ENCODE measurements at regions not wholly inside any gene's neighbourhood (a gene's known extent, or its start where the extent isn't known, plus 50 kb on each side); places are given as distances from the start of the nearest gene placed in this dataset.
A peak's percentile ranks its signal among the peaks of the same experiment; 100 is the strongest.
"Not testable (repeated sequence)": the region's sequence is repeated elsewhere in the genome, so short reads cannot be mapped to it uniquely, and the experiment has no call there.

- no peaks in the 10 kb centered on the region for H3K36me3 Mint-ChIP-seq (ENCODE audit: low read depth)
- TF ChIP-seq, protein P1, sequence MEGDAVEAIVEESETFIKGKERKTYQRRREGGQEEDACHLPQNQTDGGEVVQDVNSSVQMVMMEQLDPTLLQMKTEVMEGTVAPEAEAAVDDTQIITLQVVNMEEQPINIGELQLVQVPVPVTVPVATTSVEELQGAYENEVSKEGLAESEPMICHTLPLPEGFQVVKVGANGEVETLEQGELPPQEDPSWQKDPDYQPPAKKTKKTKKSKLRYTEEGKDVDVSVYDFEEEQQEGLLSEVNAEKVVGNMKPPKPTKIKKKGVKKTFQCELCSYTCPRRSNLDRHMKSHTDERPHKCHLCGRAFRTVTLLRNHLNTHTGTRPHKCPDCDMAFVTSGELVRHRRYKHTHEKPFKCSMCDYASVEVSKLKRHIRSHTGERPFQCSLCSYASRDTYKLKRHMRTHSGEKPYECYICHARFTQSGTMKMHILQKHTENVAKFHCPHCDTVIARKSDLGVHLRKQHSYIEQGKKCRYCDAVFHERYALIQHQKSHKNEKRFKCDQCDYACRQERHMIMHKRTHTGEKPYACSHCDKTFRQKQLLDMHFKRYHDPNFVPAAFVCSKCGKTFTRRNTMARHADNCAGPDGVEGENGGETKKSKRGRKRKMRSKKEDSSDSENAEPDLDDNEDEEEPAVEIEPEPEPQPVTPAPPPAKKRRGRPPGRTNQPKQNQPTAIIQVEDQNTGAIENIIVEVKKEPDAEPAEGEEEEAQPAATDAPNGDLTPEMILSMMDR (IDR thresholded peaks at IDR 0.05; ENCODE audit: unreplicated experiment in 3 of 3), result no peak
- no peak overlapping the region for H3K4me3 Mint-ChIP-seq
- peaks cover under 1% of the 10 kb centered on the region for H3K4me1 Mint-ChIP-seq
- no peaks in the 10 kb centered on the region for H3K9me3 Mint-ChIP-seq
- no peaks in the 10 kb centered on the region for H3K27me3 Mint-ChIP-seq (ENCODE audit: low read depth)
- no peak overlapping the region for H3K27ac Mint-ChIP-seq
These were observed 355.8 kb downstream of the AMY1C start for GRCh38 chr1:104105465-104105864.

DNA sequence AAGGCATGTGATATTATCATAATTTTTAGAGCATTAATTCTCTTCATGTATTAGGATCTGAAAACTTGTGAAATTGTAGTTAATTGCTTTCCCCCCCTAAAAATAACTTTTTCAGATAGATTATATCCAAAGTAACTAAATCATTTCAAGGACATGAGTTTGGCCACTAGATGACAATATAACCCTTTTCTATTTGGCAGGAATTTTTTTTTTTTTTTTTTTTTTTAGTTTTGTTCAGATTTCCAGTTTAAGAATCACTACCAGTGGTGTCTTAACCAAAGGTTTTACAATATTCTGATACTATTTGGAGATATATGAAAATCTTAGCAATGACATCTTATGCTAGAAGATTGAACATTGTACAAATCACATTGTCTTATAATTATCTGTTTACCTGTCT is 370.8 kb downstream of the AMY1C start:
- Mint-ChIP-seq H3K4me3 (no peak overlapping the region), H3K9me3 (no peaks in the 10 kb centered on the region), H3K4me1 (no peaks in the 10 kb centered on the region), H3K27me3 (ENCODE audit: low read depth) (no peaks in the 10 kb centered on the region), H3K36me3 (ENCODE audit: low read depth) (no peaks in the 10 kb centered on the region), H3K27ac (no peak overlapping the region)
- TF ChIP-seq, protein P1 (IDR thresholded peaks at IDR 0.05; ENCODE audit: unreplicated experiment in 3 of 3), result peak; percentile 19 to 56 (median 28)

- Mint-ChIP-seq H3K4me1 (no peaks in the 10 kb centered on the region), H3K9me3 (no peaks in the 10 kb centered on the region), H3K27ac (no peak overlapping the region), H3K27me3 (ENCODE audit: low read depth) (no peaks in the 10 kb centered on the region), H3K4me3 (no peak overlapping the region), H3K36me3 (ENCODE audit: low read depth) (no peaks in the 10 kb centered on the region)
- TF ChIP-seq, protein P1 (IDR thresholded peaks at IDR 0.05; ENCODE audit: unreplicated experiment in 3 of 3), result no peak
These were observed 371.6 kb downstream of the AMY1C start for GRCh38 chr1:104121271-104121670.

GRCh38 chr1:104125266-104125665 is 375.6 kb downstream of the AMY1C start:
- Mint-ChIP-seq H3K27ac (no peak overlapping the region), H3K4me1 (no peaks in the 10 kb centered on the region), H3K36me3 (ENCODE audit: low read depth) (no peaks in the 10 kb centered on the region), H3K9me3 (no peaks in the 10 kb centered on the region), H3K4me3 (no peak overlapping the region), H3K27me3 (ENCODE audit: low read depth) (no peaks in the 10 kb centered on the region)
- TF ChIP-seq, protein P1 (IDR thresholded peaks at IDR 0.05; ENCODE audit: unreplicated experiment in 3 of 3), result no peak

DNA sequence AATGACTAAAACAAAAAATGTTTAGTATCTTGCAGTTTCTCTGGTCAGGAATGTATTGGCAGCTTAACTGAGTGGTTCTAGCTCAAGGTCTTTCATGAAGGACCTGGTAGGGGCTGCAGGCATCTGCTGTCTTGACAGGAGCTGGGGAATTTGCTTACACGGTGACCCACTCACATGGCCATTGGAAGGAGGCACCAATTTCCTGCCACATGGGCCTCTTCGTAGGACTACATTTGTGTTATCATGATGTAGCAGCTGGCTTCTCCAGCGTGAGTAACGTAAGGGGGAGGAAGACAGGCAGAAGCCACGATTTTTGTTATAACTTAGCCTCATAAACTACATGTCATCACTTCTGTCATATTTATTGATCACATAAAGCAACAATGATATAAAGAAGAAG is 376.3 kb downstream of the AMY1C start:
- Mint-ChIP-seq H3K9me3 (no peaks in the 10 kb centered on the region), H3K4me1 (no peaks in the 10 kb centered on the region), H3K36me3 (ENCODE audit: low read depth) (no peaks in the 10 kb centered on the region), H3K27me3 (ENCODE audit: low read depth) (no peaks in the 10 kb centered on the region), H3K4me3 (no peak overlapping the region), H3K27ac (no peak overlapping the region)
- TF ChIP-seq, protein P1 (IDR thresholded peaks at IDR 0.05; ENCODE audit: unreplicated experiment in 3 of 3), result no peak

- H3K9me3 Mint-ChIP-seq, result no peaks in the 10 kb centered on the region
- no peak overlapping the region for H3K4me3 Mint-ChIP-seq
- no peaks in the 10 kb centered on the region for H3K4me1 Mint-ChIP-seq
- TF ChIP-seq, protein P1 (IDR thresholded peaks at IDR 0.05; ENCODE audit: unreplicated experiment in 3 of 3), result peak; percentile 53 to 70 (median 60)
- H3K36me3 Mint-ChIP-seq (ENCODE audit: low read depth), result no peaks in the 10 kb centered on the region
- H3K27me3 Mint-ChIP-seq (ENCODE audit: low read depth), result no peaks in the 10 kb centered on the region
- no peak overlapping the region for H3K27ac Mint-ChIP-seq
These were observed 382.8 kb downstream of the AMY1C start for GRCh38 chr1:104132382-104132973.

GRCh38 chr1:104135036-104135435 is 385.3 kb downstream of the AMY1C start:
- H3K9me3 Mint-ChIP-seq, H3K27ac Mint-ChIP-seq, H3K4me3 Mint-ChIP-seq: not testable (repeated sequence)

More at GRCh38 chr1:104135036-104135435, 385.3 kb downstream of the AMY1C start:
- not testable (repeated sequence) for H3K27me3 Mint-ChIP-seq (ENCODE audit: low read depth); H3K36me3 Mint-ChIP-seq (ENCODE audit: low read depth); H3K4me1 Mint-ChIP-seq
